Spleen (tissue), 7 donors: ENCODE measurements at regions not wholly inside any gene's neighbourhood (a gene's known extent, or its start where the extent isn't known, plus 50 kb on each side); places are given as distances from the start of the nearest gene placed in this dataset.

ENCODE experiments used
- POLR2AphosphoS5 ChIP-seq, 3 donors: sonication (generic); formaldehyde crosslinking; IDR thresholded peaks; one replicate each; pipeline ENCODE4 v1.5.1; 2017; ENCODE audit warnings: antibody characterized with exemption in 3 of 3
- TF ChIP-seq, protein P1 (sequence below), 11 experiments: fragments of 200-600 bp in 7 of 11; fragments of 450-650 bp in 4 of 11; sonication (generic) in 4 of 11; IDR thresholded peaks in 8 of 11; conservative IDR thresholded peaks in 3 of 11; 1 replicate in 7 of 11; 2 replicates in 4 of 11; pipeline versions ENCODE4 v1.4.0 to v1.8.0; 2016 to 2021; ENCODE audit warnings: antibody characterized with exemption in 11 of 11, inconsistent platforms in 4 of 11, mild to moderate bottlenecking in 1 of 11
- donor health status: DM: no; HTN: no; CAD: no; lungs with moderate emphysema.
- donor health status: DM: no; HTN: no; CAD: no.
- donor health status: DM: no; HTN: no; CAD: no.

DNA sequence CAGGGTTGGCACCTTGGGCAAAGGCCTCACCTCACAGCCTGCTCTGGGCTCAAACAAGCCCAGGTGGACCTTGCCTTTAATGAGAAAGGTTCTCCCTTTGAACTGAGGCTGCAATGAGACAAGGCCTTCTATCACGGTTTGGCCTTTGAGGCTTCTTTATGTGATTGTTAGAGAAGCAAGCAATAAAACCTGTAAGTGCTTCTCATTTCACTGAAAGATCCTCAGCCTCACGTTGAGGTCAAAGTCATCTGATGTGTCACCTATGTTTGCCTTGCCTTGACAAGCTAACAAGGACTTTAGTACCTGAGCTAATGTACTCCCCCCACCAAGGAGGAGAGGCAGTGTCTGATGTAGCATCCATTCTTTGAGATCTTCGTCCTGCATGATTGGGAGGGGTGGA is 155.9 kb upstream of the RBM19 start:
- TF ChIP-seq, protein P1, sequence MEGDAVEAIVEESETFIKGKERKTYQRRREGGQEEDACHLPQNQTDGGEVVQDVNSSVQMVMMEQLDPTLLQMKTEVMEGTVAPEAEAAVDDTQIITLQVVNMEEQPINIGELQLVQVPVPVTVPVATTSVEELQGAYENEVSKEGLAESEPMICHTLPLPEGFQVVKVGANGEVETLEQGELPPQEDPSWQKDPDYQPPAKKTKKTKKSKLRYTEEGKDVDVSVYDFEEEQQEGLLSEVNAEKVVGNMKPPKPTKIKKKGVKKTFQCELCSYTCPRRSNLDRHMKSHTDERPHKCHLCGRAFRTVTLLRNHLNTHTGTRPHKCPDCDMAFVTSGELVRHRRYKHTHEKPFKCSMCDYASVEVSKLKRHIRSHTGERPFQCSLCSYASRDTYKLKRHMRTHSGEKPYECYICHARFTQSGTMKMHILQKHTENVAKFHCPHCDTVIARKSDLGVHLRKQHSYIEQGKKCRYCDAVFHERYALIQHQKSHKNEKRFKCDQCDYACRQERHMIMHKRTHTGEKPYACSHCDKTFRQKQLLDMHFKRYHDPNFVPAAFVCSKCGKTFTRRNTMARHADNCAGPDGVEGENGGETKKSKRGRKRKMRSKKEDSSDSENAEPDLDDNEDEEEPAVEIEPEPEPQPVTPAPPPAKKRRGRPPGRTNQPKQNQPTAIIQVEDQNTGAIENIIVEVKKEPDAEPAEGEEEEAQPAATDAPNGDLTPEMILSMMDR (IDR thresholded peaks at IDR 0.05 in 8 of 11, conservative IDR thresholded peaks at IDR 0.05 in 3 of 11): no peak
- no peak for TF ChIP-seq POLR2AphosphoS5 (IDR thresholded peaks at IDR 0.05)
